ENCODE measurements at regions not wholly inside any gene's neighbourhood (a gene's known extent, or its start where the extent isn't known, plus 50 kb on each side); places are given as distances from the start of the nearest gene placed in this dataset.

- TF ChIP-seq EZH2phosphoT487 (IDR thresholded peaks at IDR 0.05; ENCODE audit: borderline replicate concordance, low read length): no peak
- no peak for TF ChIP-seq EZH2 (IDR thresholded peaks at IDR 0.05; ENCODE audit: low read length, unreplicated experiment)
- TF ChIP-seq, protein P1, sequence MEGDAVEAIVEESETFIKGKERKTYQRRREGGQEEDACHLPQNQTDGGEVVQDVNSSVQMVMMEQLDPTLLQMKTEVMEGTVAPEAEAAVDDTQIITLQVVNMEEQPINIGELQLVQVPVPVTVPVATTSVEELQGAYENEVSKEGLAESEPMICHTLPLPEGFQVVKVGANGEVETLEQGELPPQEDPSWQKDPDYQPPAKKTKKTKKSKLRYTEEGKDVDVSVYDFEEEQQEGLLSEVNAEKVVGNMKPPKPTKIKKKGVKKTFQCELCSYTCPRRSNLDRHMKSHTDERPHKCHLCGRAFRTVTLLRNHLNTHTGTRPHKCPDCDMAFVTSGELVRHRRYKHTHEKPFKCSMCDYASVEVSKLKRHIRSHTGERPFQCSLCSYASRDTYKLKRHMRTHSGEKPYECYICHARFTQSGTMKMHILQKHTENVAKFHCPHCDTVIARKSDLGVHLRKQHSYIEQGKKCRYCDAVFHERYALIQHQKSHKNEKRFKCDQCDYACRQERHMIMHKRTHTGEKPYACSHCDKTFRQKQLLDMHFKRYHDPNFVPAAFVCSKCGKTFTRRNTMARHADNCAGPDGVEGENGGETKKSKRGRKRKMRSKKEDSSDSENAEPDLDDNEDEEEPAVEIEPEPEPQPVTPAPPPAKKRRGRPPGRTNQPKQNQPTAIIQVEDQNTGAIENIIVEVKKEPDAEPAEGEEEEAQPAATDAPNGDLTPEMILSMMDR (conservative IDR thresholded peaks at IDR 0.05; ENCODE audit: low read depth, low read length): no peak
- CTCF ChIA-PET: no interaction called here
- ATAC-seq (no peak), DNase-seq (no peak)
- Histone ChIP-seq H3K36me3 (ENCODE audit: low read depth, low read length) (no peaks in the 10 kb centered on the region), H3K4me1 (ENCODE audit: insufficient read depth, low read length) (no peaks in the 10 kb centered on the region), H4K20me1 (ENCODE audit: low read length) (no peaks in the 10 kb centered on the region), H3F3A (ENCODE audit: low read length, unreplicated experiment) (no peaks in the 10 kb centered on the region), H3K9me2 (replicated peaks; ENCODE audit: low read length) (no peaks in the 10 kb centered on the region), H2AFZ (ENCODE audit: low read length) (no peak overlapping the region), H3K27me3 (ENCODE audit: low read length) (no peaks in the 10 kb centered on the region), H3K9me3 (ENCODE audit: low read length) (no peaks in the 10 kb centered on the region), H3K4me3 (ENCODE audit: low read length) (no peak overlapping the region), H3K27ac (ENCODE audit: low read length) (no peak overlapping the region), H3K9ac (ENCODE audit: low read length) (no peak overlapping the region), H3K79me2 (ENCODE audit: low read length) (no peaks in the 10 kb centered on the region), H3K4me2 (ENCODE audit: low read length) (no peak overlapping the region)
- intact Hi-C loops (cut with micrococcal nuclease): no loop called here
- POLR2A ChIA-PET (ENCODE audit: unreplicated experiment): no interaction called here
- no TSS peak for BruUV-seq (replicated peaks)
Observed at GRCh38 chr6:92044312-92044711, 1375.0 kb downstream of the EPHA7 start.

- Histone ChIP-seq H3K27ac (ENCODE audit: low read length) (no peak overlapping the region), H3K27me3 (ENCODE audit: low read length) (no peaks in the 10 kb centered on the region), H3K9ac (ENCODE audit: low read length) (no peak overlapping the region), H2AFZ (ENCODE audit: low read length) (no peak overlapping the region), H3K36me3 (ENCODE audit: low read depth, low read length) (no peaks in the 10 kb centered on the region), H3K9me3 (ENCODE audit: low read length) (no peaks in the 10 kb centered on the region), H3K4me1 (ENCODE audit: insufficient read depth, low read length) (no peaks in the 10 kb centered on the region), H3F3A (ENCODE audit: low read length, unreplicated experiment) (no peaks in the 10 kb centered on the region), H3K9me2 (replicated peaks; ENCODE audit: low read length) (no peaks in the 10 kb centered on the region), H3K4me2 (ENCODE audit: low read length) (no peak overlapping the region), H4K20me1 (ENCODE audit: low read length) (no peaks in the 10 kb centered on the region), H3K79me2 (ENCODE audit: low read length) (no peaks in the 10 kb centered on the region), H3K4me3 (ENCODE audit: low read length) (no peak overlapping the region)
- DNase-seq (no peak), ATAC-seq (no peak)
- CTCF ChIA-PET: no interaction called here
- intact Hi-C loops (cut with micrococcal nuclease): no loop called here
- TF ChIP-seq EZH2 (IDR thresholded peaks at IDR 0.05; ENCODE audit: low read length, unreplicated experiment): no peak
- TF ChIP-seq EZH2phosphoT487 (IDR thresholded peaks at IDR 0.05; ENCODE audit: borderline replicate concordance, low read length): no peak
- TF ChIP-seq, protein P1 (conservative IDR thresholded peaks at IDR 0.05; ENCODE audit: low read depth, low read length): no peak
- no TSS peak for BruUV-seq (replicated peaks)
- POLR2A ChIA-PET (ENCODE audit: unreplicated experiment): no interaction called here
Observed at GRCh38 chr6:92043777-92044176, 1375.6 kb downstream of the EPHA7 start.

GRCh38 chr6:92026878-92027277 lies 1392.5 kb downstream of the EPHA7 start:
- Histone ChIP-seq H3K36me3 (ENCODE audit: low read depth, low read length) (no peaks in the 10 kb centered on the region), H3F3A (ENCODE audit: low read length, unreplicated experiment) (no peaks in the 10 kb centered on the region), H3K9me3 (ENCODE audit: low read length) (no peaks in the 10 kb centered on the region), H3K4me1 (ENCODE audit: insufficient read depth, low read length) (no peaks in the 10 kb centered on the region), H3K27me3 (ENCODE audit: low read length) (no peaks in the 10 kb centered on the region), H3K9me2 (replicated peaks; ENCODE audit: low read length) (no peaks in the 10 kb centered on the region), H4K20me1 (ENCODE audit: low read length) (no peaks in the 10 kb centered on the region), H3K79me2 (ENCODE audit: low read length) (no peaks in the 10 kb centered on the region), H3K9ac (ENCODE audit: low read length) (no peak overlapping the region), H3K27ac (ENCODE audit: low read length) (no peak overlapping the region), H2AFZ (ENCODE audit: low read length) (no peak overlapping the region), H3K4me2 (ENCODE audit: low read length) (no peak overlapping the region), H3K4me3 (ENCODE audit: low read length) (no peak overlapping the region)
- ChIA-PET CTCF (no interaction called here), POLR2A (ENCODE audit: unreplicated experiment) (no interaction called here)
- ATAC-seq (no peak), DNase-seq (no peak)
- intact Hi-C loops (cut with micrococcal nuclease): no loop called here
- TF ChIP-seq, protein P1 (conservative IDR thresholded peaks at IDR 0.05; ENCODE audit: low read depth, low read length): no peak
- TF ChIP-seq EZH2phosphoT487 (IDR thresholded peaks at IDR 0.05; ENCODE audit: borderline replicate concordance, low read length): no peak
- TF ChIP-seq EZH2 (IDR thresholded peaks at IDR 0.05; ENCODE audit: low read length, unreplicated experiment): no peak
- no TSS peak for BruUV-seq (replicated peaks)

Data from PC-3 (cell line).